AG04450 (cell line): ENCODE measurements at regions not wholly inside any gene's neighbourhood (a gene's known extent, or its start where the extent isn't known, plus 50 kb on each side); places are given as distances from the start of the nearest gene placed in this dataset.
A peak's percentile ranks its signal among the peaks of the same experiment; 100 is the strongest.

Source experiments
- CTCF ChIA-PET: fragments of 300-600, 350-600 bp; formaldehyde crosslinking; extraction: SDS; loops from one replicate; lab custom pipeline; 2022; ENCODE audit warnings: antibody characterized with exemption, inconsistent platforms; lab: Charles Lee
- POLR2A ChIA-PET: fragments of 350-600 bp; formaldehyde crosslinking; extraction: SDS; loops from one replicate; lab custom pipeline; 2021; ENCODE audit warnings: antibody characterized with exemption, inconsistent platforms; lab: Yijun Ruan, JAX
- DNase-seq: peaks from one replicate; pipeline ENCODE4 v3.0.0-alpha.2; 2011; ENCODE audit warnings: low read depth, low spot score
- H3K27ac ChIP-seq: one replicate; pipeline ENCODE4 v1.5.1; 2012; ENCODE audit warnings: low read depth, low read length, control low read depth
- H3K27me3 ChIP-seq: one replicate; pipeline ENCODE4 v1.6.0; 2012; ENCODE audit warnings: low read length; ENCODE audit not compliant: control insufficient read depth, insufficient read depth
- H3K4me3 ChIP-seq: 2 replicates; pipeline ENCODE4 v1.5.1; 2011; ENCODE audit warnings: mild to moderate bottlenecking, low read depth, low read length, control low read depth
- H3K9me3 ChIP-seq: 2 replicates; pipeline ENCODE4 v1.5.1; 2012; ENCODE audit warnings: low read length; ENCODE audit not compliant: control insufficient read depth, insufficient read depth
- TF ChIP-seq, protein P1 (sequence below): IDR thresholded peaks from 2 replicates; pipeline ENCODE4 v1.5.1; 2011; ENCODE audit warnings: low read depth, low read length, control low read depth, inconsistent platforms

DNA sequence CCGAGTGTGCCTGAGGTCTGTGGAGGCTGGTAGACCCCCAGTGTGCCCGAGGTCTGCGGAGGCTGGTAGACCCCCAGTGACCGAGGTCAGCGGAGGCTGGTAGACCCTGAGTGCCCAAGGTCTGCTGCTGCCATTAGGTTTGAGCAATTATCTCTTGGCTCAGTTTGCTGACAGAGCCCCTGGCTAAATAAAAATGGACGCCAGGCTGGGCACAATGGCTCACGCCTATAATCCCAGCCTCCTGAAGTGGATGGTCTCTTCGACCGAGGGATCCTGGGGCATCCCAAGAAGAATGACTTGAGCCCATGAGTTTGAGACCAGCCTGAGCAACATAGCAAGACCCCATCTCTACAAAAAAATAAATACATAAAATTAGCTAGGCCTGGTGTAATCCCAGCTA, 98.7 kb upstream of the ZNF469 start:
- Histone ChIP-seq H3K9me3 (peaks cover 51% of the 10 kb centered on the region), H3K27ac (no peak overlapping the region), H3K27me3 (no peaks in the 10 kb centered on the region), H3K4me3 (no peak overlapping the region)
- no peak for DNase-seq
- ChIA-PET POLR2A (no interaction called here), CTCF (no interaction called here)
- TF ChIP-seq, protein P1, sequence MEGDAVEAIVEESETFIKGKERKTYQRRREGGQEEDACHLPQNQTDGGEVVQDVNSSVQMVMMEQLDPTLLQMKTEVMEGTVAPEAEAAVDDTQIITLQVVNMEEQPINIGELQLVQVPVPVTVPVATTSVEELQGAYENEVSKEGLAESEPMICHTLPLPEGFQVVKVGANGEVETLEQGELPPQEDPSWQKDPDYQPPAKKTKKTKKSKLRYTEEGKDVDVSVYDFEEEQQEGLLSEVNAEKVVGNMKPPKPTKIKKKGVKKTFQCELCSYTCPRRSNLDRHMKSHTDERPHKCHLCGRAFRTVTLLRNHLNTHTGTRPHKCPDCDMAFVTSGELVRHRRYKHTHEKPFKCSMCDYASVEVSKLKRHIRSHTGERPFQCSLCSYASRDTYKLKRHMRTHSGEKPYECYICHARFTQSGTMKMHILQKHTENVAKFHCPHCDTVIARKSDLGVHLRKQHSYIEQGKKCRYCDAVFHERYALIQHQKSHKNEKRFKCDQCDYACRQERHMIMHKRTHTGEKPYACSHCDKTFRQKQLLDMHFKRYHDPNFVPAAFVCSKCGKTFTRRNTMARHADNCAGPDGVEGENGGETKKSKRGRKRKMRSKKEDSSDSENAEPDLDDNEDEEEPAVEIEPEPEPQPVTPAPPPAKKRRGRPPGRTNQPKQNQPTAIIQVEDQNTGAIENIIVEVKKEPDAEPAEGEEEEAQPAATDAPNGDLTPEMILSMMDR, result no peak

DNA sequence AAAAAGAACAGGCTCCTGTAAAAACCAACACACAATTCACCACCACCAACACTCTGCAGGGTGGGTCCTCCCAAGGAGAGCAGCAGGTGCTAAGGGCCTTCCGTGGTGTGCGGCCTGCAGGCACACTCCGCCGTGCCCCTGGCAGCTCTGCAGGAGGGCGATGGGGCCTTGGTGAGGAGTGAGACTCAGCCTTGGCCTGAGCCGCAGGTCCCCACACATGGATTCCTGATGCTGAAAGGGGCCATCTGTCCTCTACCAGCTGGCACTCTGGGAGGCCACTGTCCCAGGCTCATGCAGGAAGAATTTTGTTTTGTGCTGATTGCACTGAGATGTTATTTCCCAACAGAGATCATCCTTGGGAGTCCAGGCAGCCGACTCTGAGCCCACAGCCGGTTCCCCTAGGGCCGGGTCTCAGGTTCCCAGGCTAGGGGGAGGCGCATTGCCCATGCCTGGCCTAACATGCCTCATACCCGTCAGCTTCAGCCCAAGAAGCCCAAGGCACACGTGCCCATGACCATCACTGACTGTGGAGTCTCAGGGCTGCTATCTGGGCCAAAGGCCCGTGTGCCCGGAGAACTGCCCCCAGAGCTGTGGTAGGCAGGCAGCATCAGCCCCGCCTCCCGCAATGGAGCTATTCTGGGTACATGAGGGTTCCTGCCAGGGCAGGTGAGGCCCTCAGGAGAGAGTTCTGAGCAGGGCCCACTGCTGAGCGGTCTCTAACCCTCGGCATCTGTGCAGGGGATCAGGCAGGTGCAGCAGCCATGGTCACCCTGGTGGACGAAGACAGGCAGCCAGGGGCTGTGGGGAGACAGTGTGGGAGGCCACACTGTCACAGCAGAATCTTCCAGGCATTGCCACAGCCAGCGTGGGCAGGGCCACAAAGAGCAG, 97.9 kb upstream of the ZNF469 start:
- Histone ChIP-seq H3K27ac (no peak overlapping the region), H3K4me3 (no peak overlapping the region), H3K9me3 (peaks cover 49% of the 10 kb centered on the region), H3K27me3 (no peaks in the 10 kb centered on the region)
- TF ChIP-seq, protein P1, result no peak
- CTCF ChIA-PET, result no interaction called here
- DNase-seq, result no peak
- POLR2A ChIA-PET, result no interaction called here

DNA sequence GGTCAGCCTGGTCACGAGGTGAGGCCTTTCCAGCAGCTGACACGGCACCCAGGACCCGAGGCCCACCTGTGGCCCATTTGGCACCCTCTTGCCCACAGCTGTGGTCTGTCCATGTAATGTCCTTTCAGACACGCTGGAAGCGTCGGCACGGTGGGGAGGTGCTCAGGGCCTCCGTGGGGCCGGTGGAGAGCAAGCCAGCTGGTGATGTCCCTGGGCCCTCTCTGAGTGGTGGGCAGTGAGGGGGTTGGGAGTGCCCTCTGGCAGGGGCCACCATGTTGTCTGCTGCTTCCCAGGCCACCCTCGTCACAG, 97.3 kb upstream of the ZNF469 start:
- TF ChIP-seq, protein P1, result no peak
- H3K27me3 ChIP-seq, result no peaks in the 10 kb centered on the region
- no peak overlapping the region for H3K4me3 ChIP-seq
- H3K9me3 ChIP-seq, result peaks cover 44% of the 10 kb centered on the region
- no peak overlapping the region for H3K27ac ChIP-seq
- POLR2A ChIA-PET, result no interaction called here
- CTCF ChIA-PET, result no interaction called here
- DNase-seq, result no peak

DNA sequence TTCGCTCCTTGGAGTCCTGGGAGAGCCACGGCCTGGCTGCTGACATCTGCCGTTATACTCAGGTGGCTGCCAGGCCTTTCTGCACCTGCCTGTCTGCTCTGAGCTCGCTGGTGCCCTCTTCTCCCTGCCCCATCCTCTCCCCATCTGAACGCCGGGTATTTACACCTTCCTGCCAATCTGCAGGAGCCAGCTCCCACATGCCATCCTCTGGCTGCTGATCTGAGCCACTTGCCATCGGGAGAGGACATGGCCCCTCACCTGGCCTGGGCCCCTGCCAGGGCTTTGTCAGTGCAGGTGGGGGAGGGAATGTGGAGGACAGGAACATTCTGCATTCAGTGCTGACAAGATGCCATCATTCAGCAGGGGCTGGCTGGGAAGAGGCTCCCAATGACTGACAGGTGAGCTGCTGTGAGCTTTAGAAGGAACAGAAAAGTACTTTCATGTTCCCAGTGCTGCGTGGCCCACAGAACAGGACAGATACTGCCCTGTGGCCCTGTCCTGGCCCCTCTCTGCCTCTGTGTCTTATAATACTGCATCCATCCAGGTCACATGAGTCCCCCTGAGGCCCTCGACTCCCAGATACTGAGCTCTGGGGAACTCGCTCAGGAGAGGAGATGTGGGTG, 96.3 kb upstream of the ZNF469 start:
- Histone ChIP-seq H3K9me3 (peaks cover 44% of the 10 kb centered on the region), H3K27ac (no peak overlapping the region), H3K27me3 (no peaks in the 10 kb centered on the region), H3K4me3 (no peak overlapping the region)
- CTCF ChIA-PET, result interaction anchor here (1.4 kb wide), 1 partner anchor 18 kb away, joined by 3 read pairs; no protein-coding TSS in a partner anchor
- no peak for DNase-seq
- TF ChIP-seq, protein P1, result no peak
- POLR2A ChIA-PET, result no interaction called here

DNA sequence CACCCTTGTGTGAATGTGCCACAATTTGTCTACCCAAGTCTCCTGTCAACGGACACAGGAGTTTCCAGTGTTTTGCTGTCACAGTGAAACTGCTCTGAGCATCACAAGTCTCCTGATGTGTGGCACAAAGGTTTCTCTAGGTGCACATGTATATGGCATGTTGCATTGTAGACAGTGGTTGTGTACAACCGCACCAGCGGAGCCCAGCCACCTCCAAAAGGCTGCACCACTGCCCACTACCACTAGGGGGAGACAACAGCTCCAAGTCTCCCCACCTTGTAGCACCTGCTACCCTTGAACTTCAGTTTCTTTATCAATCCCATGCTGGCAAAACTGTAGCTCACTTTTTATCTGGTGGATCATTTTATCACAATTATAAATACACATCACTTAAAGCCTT, 95.5 kb upstream of the ZNF469 start:
- Histone ChIP-seq H3K27me3 (no peaks in the 10 kb centered on the region), H3K4me3 (no peak overlapping the region), H3K9me3 (peaks cover 44% of the 10 kb centered on the region), H3K27ac (no peak overlapping the region)
- TF ChIP-seq, protein P1, result peak; percentile 52
- POLR2A ChIA-PET, result no interaction called here
- CTCF ChIA-PET, result interaction anchor here (1.4 kb wide), 1 partner anchor 17 kb away, joined by 3 read pairs; no protein-coding TSS in a partner anchor
- no peak for DNase-seq
